ENCODE measurements at regions not wholly inside any gene's neighbourhood (a gene's known extent, or its start where the extent isn't known, plus 50 kb on each side); places are given as distances from the start of the nearest gene placed in this dataset.

- intact Hi-C loops (cut with DNase I) = no loop called here
- WGBS, 4 donors = 87 to 92% (median 88%) methylated on average over 9 to 18 of the region's 18 CpGs
- H3K36me3 ChIP-seq (replicated peaks in 1 of 2) = no peaks in the 10 kb centered on the region
Measured at GRCh38 chr4:154135576-154135975, 346.7 kb upstream of the SFRP2 start.

DNA sequence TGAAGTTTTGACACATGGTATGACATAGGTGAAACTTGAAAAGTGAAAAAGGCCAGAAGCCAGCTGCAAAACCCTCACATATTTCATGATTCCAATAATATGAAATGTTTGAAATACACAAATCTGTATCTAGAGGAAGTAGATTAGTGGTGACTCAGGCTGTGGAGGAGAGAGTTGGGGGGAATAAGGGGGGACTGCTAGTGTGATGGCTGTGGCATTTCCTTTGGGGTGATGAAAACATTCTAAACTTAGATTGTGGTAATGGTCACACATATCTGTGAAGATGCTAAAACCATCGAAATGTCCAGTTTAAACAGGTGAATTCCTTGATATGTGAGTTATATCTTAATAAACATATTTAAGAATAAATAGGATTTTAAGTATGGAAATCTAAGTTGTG is 343.5 kb upstream of the SFRP2 start:
- DNase-seq = no peak
- Histone ChIP-seq H3K27me3 (no peaks in the 10 kb centered on the region), H3K9me3 (replicated peaks in 1 of 3) (no peaks in the 10 kb centered on the region), H3K4me3 (no peak overlapping the region), H3K27ac (no peak overlapping the region), H3K36me3 (replicated peaks in 1 of 2) (no peaks in the 10 kb centered on the region), H3K4me1 (replicated peaks in 1 of 2) (no peaks in the 10 kb centered on the region)
- intact Hi-C loops (cut with DNase I) = no loop called here
- 65 to 77% (median 68%) methylated on average over 1 of the region's 1 CpG for WGBS, 4 donors
- TF ChIP-seq POLR2A (IDR thresholded peaks at IDR 0.05) (no peak), CTCF (IDR thresholded peaks at IDR 0.05) (no peak)

More at GRCh38 chr4:154135576-154135975, 346.7 kb upstream of the SFRP2 start:
- Histone ChIP-seq H3K27me3 (no peaks in the 10 kb centered on the region), H3K9me3 (replicated peaks in 1 of 3) (no peaks in the 10 kb centered on the region), H3K4me3 (no peak overlapping the region), H3K27ac (no peak overlapping the region), H3K4me1 (replicated peaks in 1 of 2) (no peaks in the 10 kb centered on the region)
- no peak for DNase-seq
- TF ChIP-seq POLR2A (IDR thresholded peaks at IDR 0.05) (no peak), CTCF (IDR thresholded peaks at IDR 0.05) (no peak)

GRCh38 chr4:154126276-154126675 is 337.4 kb upstream of the SFRP2 start:
- no peaks in the 10 kb centered on the region for H3K9me3 ChIP-seq (replicated peaks in 1 of 3)
- H3K4me1 ChIP-seq (replicated peaks in 1 of 2) = no peaks in the 10 kb centered on the region
- TF ChIP-seq POLR2A (IDR thresholded peaks at IDR 0.05) (no peak), CTCF (IDR thresholded peaks at IDR 0.05) (no peak)
- no peaks in the 10 kb centered on the region for H3K27me3 ChIP-seq
- no peak overlapping the region for H3K27ac ChIP-seq
- intact Hi-C loops (cut with DNase I) = no loop called here
- WGBS, 4 donors = 62 to 84% (median 72%) methylated on average over 1 of the region's 1 CpG
- no peaks in the 10 kb centered on the region for H3K36me3 ChIP-seq (replicated peaks in 1 of 2)
- no peak for DNase-seq
- no peak overlapping the region for H3K4me3 ChIP-seq

- no peak overlapping the region for H3K4me3 ChIP-seq
- no peaks in the 10 kb centered on the region for H3K4me1 ChIP-seq (replicated peaks in 1 of 2)
- DNase-seq = no peak
- H3K27me3 ChIP-seq = no peaks in the 10 kb centered on the region
- TF ChIP-seq POLR2A (IDR thresholded peaks at IDR 0.05) (no peak), CTCF (IDR thresholded peaks at IDR 0.05) (no peak)
- H3K36me3 ChIP-seq (replicated peaks in 1 of 2) = no peaks in the 10 kb centered on the region
- H3K9me3 ChIP-seq (replicated peaks in 1 of 3) = no peaks in the 10 kb centered on the region
- intact Hi-C loops (cut with DNase I) = no loop called here
- H3K27ac ChIP-seq = no peak overlapping the region
- WGBS, 4 donors = 73 to 96% (median 83%) methylated on average over 3 of the region's 3 CpGs
Measured at GRCh38 chr4:154125340-154125739, 336.5 kb upstream of the SFRP2 start.
